Neural progenitor cell (in vitro differentiated cells): ENCODE measurements at regions not wholly inside any gene's neighbourhood (a gene's known extent, or its start where the extent isn't known, plus 50 kb on each side); places are given as distances from the start of the nearest gene placed in this dataset.

Experiments used
- CTCF ChIP-seq: fragments of 200-600 bp; sonication (generic); IDR thresholded peaks from 2 replicates; pipeline ENCODE4 v1.5.1; 2017; ENCODE audit warnings: antibody characterized with exemption, mild to moderate bottlenecking
- EZH2 ChIP-seq: fragments of 200-600 bp; sonication (generic); IDR thresholded peaks from 2 replicates; pipeline ENCODE4 v1.6.1; 2017; ENCODE audit warnings: antibody characterized with exemption, mild to moderate bottlenecking, moderate library complexity
- EZH2phosphoT487 ChIP-seq: fragments of 200-600 bp; sonication (generic); IDR thresholded peaks from 2 replicates; pipeline ENCODE4 v1.6.1; 2017; ENCODE audit warnings: antibody characterized with exemption

- no peak for TF ChIP-seq CTCF
- no peak for TF ChIP-seq EZH2phosphoT487
- TF ChIP-seq EZH2: no peak
These were observed 78.2 kb downstream of the THNSL2 start for GRCh38 chr2:88248280-88248828.
